Progenitor cell of endocrine pancreas (in vitro differentiated cells): ENCODE measurements at regions not wholly inside any gene's neighbourhood (a gene's known extent, or its start where the extent isn't known, plus 50 kb on each side); places are given as distances from the start of the nearest gene placed in this dataset.

ENCODE experiments used
- DNase-seq: peaks from one replicate; pipeline ENCODE4 v3.0.0; 2021; ENCODE audit warnings: low spot score; ENCODE audit not compliant: unreplicated experiment
- H3K27ac Mint-ChIP-seq: 2 replicates; pipeline ENCODE4 v1.8.0; 2021; ENCODE audit warnings: mild to moderate bottlenecking, moderate library complexity, mixed read lengths
- H3K27me3 Mint-ChIP-seq: 2 replicates; pipeline ENCODE4 v1.8.0; 2021; ENCODE audit warnings: mixed read lengths
- H3K36me3 Mint-ChIP-seq: 2 replicates; pipeline ENCODE4 v1.8.0; 2022; ENCODE audit warnings: mixed read lengths; ENCODE audit not compliant: insufficient read depth
- H3K4me1 Mint-ChIP-seq: 2 replicates; pipeline ENCODE4 v1.8.0; 2021; ENCODE audit warnings: low read depth, mixed read lengths
- H3K4me3 Mint-ChIP-seq: 2 replicates; pipeline ENCODE4 v1.8.0; 2021; ENCODE audit warnings: low read depth, mild to moderate bottlenecking, moderate library complexity, mixed read lengths
- H3K9me3 Mint-ChIP-seq: 2 replicates; pipeline ENCODE4 v1.8.0; 2021; ENCODE audit warnings: low read depth, mixed read lengths
- CTCF ChIP-seq: fragments of 200-600 bp; sonication (generic); IDR thresholded peaks from one replicate; pipeline ENCODE4 v1.5.0; 2021; ENCODE audit warnings: antibody characterized with exemption, mild to moderate bottlenecking; ENCODE audit not compliant: unreplicated experiment

GRCh38 chr15:95370291-95370690, 960.2 kb upstream of the NR2F2 start:
- no peak overlapping the region for H3K27ac Mint-ChIP-seq
- TF ChIP-seq CTCF, result no peak
- H3K9me3 Mint-ChIP-seq, result no peaks in the 10 kb centered on the region
- H3K4me1 Mint-ChIP-seq, result peaks cover 10% of the 10 kb centered on the region
- H3K4me3 Mint-ChIP-seq, result no peak overlapping the region
- peaks cover 3% of the 10 kb centered on the region for H3K27me3 Mint-ChIP-seq
- H3K36me3 Mint-ChIP-seq, result no peaks in the 10 kb centered on the region
- DNase-seq, result no peak

GRCh38 chr15:95371664-95372063, 958.8 kb upstream of the NR2F2 start:
- Mint-ChIP-seq H3K4me3 (no peak overlapping the region), H3K27ac (no peak overlapping the region), H3K4me1 (peaks cover 9% of the 10 kb centered on the region), H3K36me3 (no peaks in the 10 kb centered on the region), H3K9me3 (no peaks in the 10 kb centered on the region), H3K27me3 (peaks cover 8% of the 10 kb centered on the region)
- DNase-seq, result no peak
- no peak for TF ChIP-seq CTCF

GRCh38 chr15:95375281-95375680, 955.2 kb upstream of the NR2F2 start:
- DNase-seq, result no peak
- Mint-ChIP-seq H3K36me3 (no peaks in the 10 kb centered on the region), H3K4me1 (peaks cover 7% of the 10 kb centered on the region), H3K27ac (no peak overlapping the region), H3K9me3 (peaks cover 2% of the 10 kb centered on the region), H3K4me3 (no peak overlapping the region), H3K27me3 (peaks cover 8% of the 10 kb centered on the region)
- TF ChIP-seq CTCF, result no peak

GRCh38 chr15:95377258-95377852, 953.1 kb upstream of the NR2F2 start:
- Mint-ChIP-seq H3K36me3 (no peaks in the 10 kb centered on the region), H3K9me3 (peaks cover 2% of the 10 kb centered on the region), H3K27ac (no peak overlapping the region), H3K4me1 (peaks cover 7% of the 10 kb centered on the region), H3K4me3 (no peak overlapping the region), H3K27me3 (peaks cover 8% of the 10 kb centered on the region)
- DNase-seq, result no peak
- TF ChIP-seq CTCF, result no peak

- DNase-seq, result no peak
Measured at GRCh38 chr15:95394186-95395067, 936.1 kb upstream of the NR2F2 start.

More at GRCh38 chr15:95394186-95395067, 936.1 kb upstream of the NR2F2 start:
- Mint-ChIP-seq H3K4me1 (peaks cover 3% of the 10 kb centered on the region), H3K36me3 (no peaks in the 10 kb centered on the region), H3K27me3 (no peaks in the 10 kb centered on the region), H3K9me3 (peaks cover 8% of the 10 kb centered on the region), H3K4me3 (no peak overlapping the region), H3K27ac (no peak overlapping the region)
- TF ChIP-seq CTCF, result no peak
